K562 (cell line): ENCODE measurements at regions not wholly inside any gene's neighbourhood (a gene's known extent, or its start where the extent isn't known, plus 50 kb on each side); places are given as distances from the start of the nearest gene placed in this dataset.

Source experiments
- NKRF ChIP-seq: fragments of 450-650 bp; IDR thresholded peaks from 2 replicates; pipeline ENCODE4 v1.6.1; 2016; ENCODE audit warnings: borderline replicate concordance
- PHB2 ChIP-seq: fragments of 450-650 bp; IDR thresholded peaks from 2 replicates; pipeline ENCODE4 v1.6.1; 2017; ENCODE audit warnings: low read depth
- PURB ChIP-seq: sonication (generic); formaldehyde crosslinking; IDR thresholded peaks from 2 replicates; pipeline ENCODE4 v1.9.0; 2021; ENCODE audit warnings: low read depth, mild to moderate bottlenecking, missing genetic modification reagents
- UBTF ChIP-seq, 2 experiments: IDR thresholded peaks; 2 replicates each; pipeline ENCODE4 v1.6.1; 2012; ENCODE audit warnings: improper control_type of control experiment in 2 of 2, low read depth in 2 of 2, low read length in 2 of 2, borderline replicate concordance in 1 of 2
- ZNF165 ChIP-seq: fragments of 250-450 bp; sonication (Bioruptor Pico); IDR thresholded peaks from 2 replicates; pipeline ENCODE4 v1.4.0; 2020; ENCODE audit warnings: borderline replicate concordance
- ZNF589 ChIP-seq: fragments of 200-800 bp; sonication (Bioruptor generic); IDR thresholded peaks from 2 replicates; pipeline ENCODE4 v1.6.1; 2016; ENCODE audit warnings: low read depth, missing genetic modification characterization, missing compliant biosample characterization
- ZNF699 ChIP-seq: fragments of 250-450 bp; sonication (Bioruptor Pico); IDR thresholded peaks from 2 replicates; pipeline ENCODE4 v1.8.0; 2021; ENCODE audit warnings: mild to moderate bottlenecking, moderate library complexity; ENCODE audit not compliant: insufficient replicate concordance
- TF ChIP-seq, protein P1 (sequence below), 2 experiments: fragments of 450-650 bp in 1 of 2; sonication (generic) in 1 of 2; formaldehyde crosslinking in 1 of 2; IDR thresholded peaks; 2 replicates each; pipeline versions ENCODE4 v1.7.1 to v1.9.0; 2016 to 2022; ENCODE audit warnings: inconsistent platforms in 1 of 2, mild to moderate bottlenecking in 1 of 2, missing genetic modification reagents in 1 of 2

GRCh38 chr6:94636780-94637385, 940.5 kb upstream of the MANEA start (continued):
- TF ChIP-seq, protein P1, sequence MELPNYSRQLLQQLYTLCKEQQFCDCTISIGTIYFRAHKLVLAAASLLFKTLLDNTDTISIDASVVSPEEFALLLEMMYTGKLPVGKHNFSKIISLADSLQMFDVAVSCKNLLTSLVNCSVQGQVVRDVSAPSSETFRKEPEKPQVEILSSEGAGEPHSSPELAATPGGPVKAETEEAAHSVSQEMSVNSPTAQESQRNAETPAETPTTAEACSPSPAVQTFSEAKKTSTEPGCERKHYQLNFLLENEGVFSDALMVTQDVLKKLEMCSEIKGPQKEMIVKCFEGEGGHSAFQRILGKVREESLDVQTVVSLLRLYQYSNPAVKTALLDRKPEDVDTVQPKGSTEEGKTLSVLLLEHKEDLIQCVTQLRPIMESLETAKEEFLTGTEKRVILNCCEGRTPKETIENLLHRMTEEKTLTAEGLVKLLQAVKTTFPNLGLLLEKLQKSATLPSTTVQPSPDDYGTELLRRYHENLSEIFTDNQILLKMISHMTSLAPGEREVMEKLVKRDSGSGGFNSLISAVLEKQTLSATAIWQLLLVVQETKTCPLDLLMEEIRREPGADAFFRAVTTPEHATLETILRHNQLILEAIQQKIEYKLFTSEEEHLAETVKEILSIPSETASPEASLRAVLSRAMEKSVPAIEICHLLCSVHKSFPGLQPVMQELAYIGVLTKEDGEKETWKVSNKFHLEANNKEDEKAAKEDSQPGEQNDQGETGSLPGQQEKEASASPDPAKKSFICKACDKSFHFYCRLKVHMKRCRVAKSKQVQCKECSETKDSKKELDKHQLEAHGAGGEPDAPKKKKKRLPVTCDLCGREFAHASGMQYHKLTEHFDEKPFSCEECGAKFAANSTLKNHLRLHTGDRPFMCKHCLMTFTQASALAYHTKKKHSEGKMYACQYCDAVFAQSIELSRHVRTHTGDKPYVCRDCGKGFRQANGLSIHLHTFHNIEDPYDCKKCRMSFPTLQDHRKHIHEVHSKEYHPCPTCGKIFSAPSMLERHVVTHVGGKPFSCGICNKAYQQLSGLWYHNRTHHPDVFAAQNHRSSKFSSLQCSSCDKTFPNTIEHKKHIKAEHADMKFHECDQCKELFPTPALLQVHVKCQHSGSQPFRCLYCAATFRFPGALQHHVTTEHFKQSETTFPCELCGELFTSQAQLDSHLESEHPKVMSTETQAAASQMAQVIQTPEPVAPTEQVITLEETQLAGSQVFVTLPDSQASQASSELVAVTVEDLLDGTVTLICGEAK (IDR thresholded peaks at IDR 0.05), result no peak
- TF ChIP-seq, protein P1 (CRISPR knock-in tag; IDR thresholded peaks at IDR 0.05), result no peak
- TF ChIP-seq ZNF589 (CRISPR knock-in tag) (no peak), PURB (CRISPR knock-in tag) (no peak), NKRF (no peak), UBTF (IDR thresholded peaks at IDR 0.05; ENCODE audit: borderline replicate concordance in 1 of 2, low read depth in 2 of 2, low read length in 2 of 2) (no peak), PHB2 (no peak), ZNF165 (CRISPR knock-in tag) (no peak), ZNF699 (CRISPR knock-in tag) (no peak)
